ENCODE measurements at regions not wholly inside any gene's neighbourhood (a gene's known extent, or its start where the extent isn't known, plus 50 kb on each side); places are given as distances from the start of the nearest gene placed in this dataset.
"Not testable (repeated sequence)": the region's sequence is repeated elsewhere in the genome, so short reads cannot be mapped to it uniquely, and the experiment has no call there.

GRCh38 chr9:96148634-96149532 is 153.1 kb downstream of the HSD17B3 start:
- Mint-ChIP-seq H3K9me3 (no peaks in the 10 kb centered on the region), H3K4me3 (no peak overlapping the region), H3K27me3 (peaks cover 41% of the 10 kb centered on the region), H3K4me1 (peaks cover 31% of the 10 kb centered on the region), H3K27ac (no peak overlapping the region), H3K36me3 (no peaks in the 10 kb centered on the region)
- CTCF ChIA-PET, result interaction anchor here (1.5 kb wide), 1 partner anchor 141 kb away, joined by 3 read pairs; no protein-coding TSS in a partner anchor
- no peak for DNase-seq

GRCh38 chr9:96147029-96147428 is 154.9 kb downstream of the HSD17B3 start:
- DNase-seq, H3K9me3 Mint-ChIP-seq, H3K36me3 Mint-ChIP-seq, H3K27ac Mint-ChIP-seq, CTCF ChIA-PET, H3K4me3 Mint-ChIP-seq: not testable (repeated sequence)
- Mint-ChIP-seq H3K27me3 (peaks cover 30% of the 10 kb centered on the region), H3K4me1 (peaks cover 31% of the 10 kb centered on the region)

- Mint-ChIP-seq H3K36me3 (no peaks in the 10 kb centered on the region), H3K4me3 (no peak overlapping the region), H3K9me3 (no peaks in the 10 kb centered on the region), H3K27ac (no peak overlapping the region), H3K4me1 (peaks cover 9% of the 10 kb centered on the region), H3K27me3 (peaks cover 18% of the 10 kb centered on the region)
- CTCF ChIA-PET, result no interaction called here
- DNase-seq, result no peak
Observed at GRCh38 chr9:96141666-96142065, 160.3 kb downstream of the HSD17B3 start.

- Mint-ChIP-seq H3K36me3 (no peaks in the 10 kb centered on the region), H3K9me3 (no peaks in the 10 kb centered on the region), H3K4me1 (peaks cover 9% of the 10 kb centered on the region), H3K27ac (no peak overlapping the region), H3K27me3 (peaks cover 12% of the 10 kb centered on the region), H3K4me3 (no peak overlapping the region)
- CTCF ChIA-PET, result no interaction called here
- DNase-seq, result no peak
Observed at GRCh38 chr9:96141128-96141474, 160.9 kb downstream of the HSD17B3 start.

- H3K4me3 Mint-ChIP-seq, result no peak overlapping the region
- H3K27me3 Mint-ChIP-seq, result peaks cover 8% of the 10 kb centered on the region
- no peaks in the 10 kb centered on the region for H3K9me3 Mint-ChIP-seq
- CTCF ChIA-PET, result no interaction called here
- DNase-seq, result no peak
- no peaks in the 10 kb centered on the region for H3K36me3 Mint-ChIP-seq
- peaks cover 14% of the 10 kb centered on the region for H3K4me1 Mint-ChIP-seq
- H3K27ac Mint-ChIP-seq, result no peak overlapping the region
Observed at GRCh38 chr9:96140296-96141127, 161.5 kb downstream of the HSD17B3 start.

- H3K4me3 Mint-ChIP-seq, result no peak overlapping the region
- CTCF ChIA-PET, result interaction anchor here (0.5 kb wide), 1 partner anchor 68 kb away, joined by 3 read pairs; no protein-coding TSS in a partner anchor
- peaks cover 19% of the 10 kb centered on the region for H3K4me1 Mint-ChIP-seq
- H3K36me3 Mint-ChIP-seq, result no peaks in the 10 kb centered on the region
- no peak overlapping the region for H3K27ac Mint-ChIP-seq
- no peaks in the 10 kb centered on the region for H3K9me3 Mint-ChIP-seq
- peaks cover 6% of the 10 kb centered on the region for H3K27me3 Mint-ChIP-seq
- DNase-seq, result no peak
Observed at GRCh38 chr9:96139592-96140295, 162.2 kb downstream of the HSD17B3 start.

GRCh38 chr9:96138616-96139015 is 163.4 kb downstream of the HSD17B3 start:
- DNase-seq, result no peak
- Mint-ChIP-seq H3K27me3 (peaks cover 5% of the 10 kb centered on the region), H3K27ac (peak overlapping the region; percentile 62), H3K4me3 (no peak overlapping the region), H3K4me1 (peaks cover 19% of the 10 kb centered on the region), H3K36me3 (no peaks in the 10 kb centered on the region), H3K9me3 (no peaks in the 10 kb centered on the region)
- CTCF ChIA-PET, result no interaction called here

GRCh38 chr9:96137671-96138429 is 164.1 kb downstream of the HSD17B3 start:
- no peaks in the 10 kb centered on the region for H3K9me3 Mint-ChIP-seq
- H3K36me3 Mint-ChIP-seq, result no peaks in the 10 kb centered on the region
- H3K27ac Mint-ChIP-seq, result no peak overlapping the region
- DNase-seq, result no peak
- H3K4me3 Mint-ChIP-seq, result no peak overlapping the region
- CTCF ChIA-PET, result interaction anchor here (0.7 kb wide), 1 partner anchor 80 kb away, joined by 3 read pairs; no protein-coding TSS in a partner anchor
- peaks cover 19% of the 10 kb centered on the region for H3K4me1 Mint-ChIP-seq
- peaks cover 13% of the 10 kb centered on the region for H3K27me3 Mint-ChIP-seq

GRCh38 chr9:96136992-96137670 is 164.8 kb downstream of the HSD17B3 start:
- DNase-seq, result peak; percentile 45
- CTCF ChIA-PET, result interaction anchor here (0.7 kb wide), 1 partner anchor 81 kb away, joined by 3 read pairs; no protein-coding TSS in a partner anchor
- Mint-ChIP-seq H3K27me3 (peaks cover 17% of the 10 kb centered on the region), H3K4me3 (no peak overlapping the region), H3K4me1 (peaks cover 19% of the 10 kb centered on the region), H3K9me3 (no peaks in the 10 kb centered on the region), H3K27ac (no peak overlapping the region), H3K36me3 (no peaks in the 10 kb centered on the region)

- no peak for DNase-seq
- peaks cover 19% of the 10 kb centered on the region for H3K4me1 Mint-ChIP-seq
- CTCF ChIA-PET, result no interaction called here
Observed at GRCh38 chr9:96135753-96136290, 166.2 kb downstream of the HSD17B3 start.

GRCh38 chr9:96135076-96135752 is 166.8 kb downstream of the HSD17B3 start:
- CTCF ChIA-PET, result no interaction called here

More at GRCh38 chr9:96135753-96136290, 166.2 kb downstream of the HSD17B3 start:
- Mint-ChIP-seq H3K36me3 (no peaks in the 10 kb centered on the region), H3K27me3 (peaks cover 27% of the 10 kb centered on the region), H3K27ac (no peak overlapping the region), H3K4me3 (no peak overlapping the region), H3K9me3 (no peaks in the 10 kb centered on the region)

GRCh38 chr9:96133321-96134021 is 168.5 kb downstream of the HSD17B3 start:
- no peak overlapping the region for H3K4me3 Mint-ChIP-seq
- H3K36me3 Mint-ChIP-seq, result no peaks in the 10 kb centered on the region
- CTCF ChIA-PET, result interaction anchor here (0.5 kb wide), 1 partner anchor 377 kb away, joined by 3 read pairs; no protein-coding TSS in a partner anchor
- no peaks in the 10 kb centered on the region for H3K9me3 Mint-ChIP-seq
- no peak for DNase-seq
- H3K4me1 Mint-ChIP-seq, result peaks cover 19% of the 10 kb centered on the region
- H3K27ac Mint-ChIP-seq, result no peak overlapping the region
- H3K27me3 Mint-ChIP-seq, result peaks cover 26% of the 10 kb centered on the region

More at GRCh38 chr9:96135076-96135752, 166.8 kb downstream of the HSD17B3 start:
- Mint-ChIP-seq H3K4me1 (peaks cover 19% of the 10 kb centered on the region), H3K9me3 (no peaks in the 10 kb centered on the region), H3K27me3 (peaks cover 30% of the 10 kb centered on the region), H3K27ac (no peak overlapping the region), H3K36me3 (no peaks in the 10 kb centered on the region), H3K4me3 (no peak overlapping the region)
- no peak for DNase-seq
